ACHN (cell line): ENCODE measurements at regions not wholly inside any gene's neighbourhood (a gene's known extent, or its start where the extent isn't known, plus 50 kb on each side); places are given as distances from the start of the nearest gene placed in this dataset.

Experiments
- DNase-seq: peaks from one replicate; pipeline ENCODE4 v3.0.0-alpha.2; 2015
- in situ Hi-C: cut with HindIII; loops from 2 replicates; pipeline ENCODE4 v1.10.0; 2017; ENCODE audit warnings: low sequenced_read_pairs, low pct_ligation_motif_present, low pct_unique_long_range_greater_than_20kb

DNA sequence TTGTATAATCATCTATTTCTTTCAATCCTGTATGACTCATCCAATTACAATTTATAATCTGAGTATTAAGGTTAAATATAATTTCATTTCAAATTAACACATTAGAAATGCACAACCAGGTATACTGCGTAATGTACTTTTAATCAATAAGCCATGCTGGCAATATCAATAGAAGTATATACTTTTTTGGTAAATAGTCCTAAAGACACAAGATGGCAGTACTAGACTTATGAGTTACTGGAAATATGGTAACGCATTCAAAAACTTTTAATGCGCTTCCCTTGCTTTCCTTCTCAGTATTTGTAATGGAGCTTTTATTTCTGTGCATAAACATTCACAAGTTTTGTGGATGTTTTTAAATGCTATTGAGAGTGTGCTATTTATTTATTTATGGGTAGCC, 1162.0 kb upstream of the TMPRSS15 start:
- in situ Hi-C loops = no loop called here
- DNase-seq = no peak

GRCh38 chr21:19566975-19567374, 1163.4 kb upstream of the TMPRSS15 start:
- no peak for DNase-seq
- in situ Hi-C loops = no loop called here

GRCh38 chr21:19577381-19577780, 1173.8 kb upstream of the TMPRSS15 start:
- in situ Hi-C loops = no loop called here
- DNase-seq = no peak

- in situ Hi-C loops = no loop called here
- DNase-seq = no peak
These were observed 1186.5 kb upstream of the TMPRSS15 start for GRCh38 chr21:19590044-19590443.

DNA sequence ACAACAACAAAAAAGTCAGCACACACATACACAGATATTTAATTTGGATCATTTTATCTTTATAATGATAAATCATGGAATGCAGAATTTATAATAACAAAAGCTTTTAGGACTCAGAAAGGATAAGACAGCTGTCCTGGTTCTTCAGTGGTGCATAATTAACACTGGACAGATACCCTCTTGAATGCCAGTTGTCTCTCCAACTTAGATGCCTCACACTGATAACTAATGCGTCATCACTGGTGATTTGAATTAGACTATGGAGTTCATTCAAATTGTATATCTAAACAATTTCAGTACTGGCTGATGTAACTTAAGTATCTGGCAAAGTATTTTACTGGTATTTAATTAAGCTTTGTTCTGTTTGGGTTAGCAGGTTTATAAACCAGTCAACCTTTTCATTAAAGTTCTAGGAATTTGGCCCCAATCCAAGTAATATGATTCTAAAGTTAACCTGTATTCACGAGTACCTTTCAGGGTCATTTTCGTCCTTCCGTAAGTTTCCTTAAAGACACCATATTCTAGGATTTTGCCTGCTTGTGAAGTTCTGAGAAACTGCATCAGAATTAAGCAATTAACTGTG, 1199.5 kb upstream of the TMPRSS15 start:
- no peak for DNase-seq
- in situ Hi-C loops = no loop called here

DNA sequence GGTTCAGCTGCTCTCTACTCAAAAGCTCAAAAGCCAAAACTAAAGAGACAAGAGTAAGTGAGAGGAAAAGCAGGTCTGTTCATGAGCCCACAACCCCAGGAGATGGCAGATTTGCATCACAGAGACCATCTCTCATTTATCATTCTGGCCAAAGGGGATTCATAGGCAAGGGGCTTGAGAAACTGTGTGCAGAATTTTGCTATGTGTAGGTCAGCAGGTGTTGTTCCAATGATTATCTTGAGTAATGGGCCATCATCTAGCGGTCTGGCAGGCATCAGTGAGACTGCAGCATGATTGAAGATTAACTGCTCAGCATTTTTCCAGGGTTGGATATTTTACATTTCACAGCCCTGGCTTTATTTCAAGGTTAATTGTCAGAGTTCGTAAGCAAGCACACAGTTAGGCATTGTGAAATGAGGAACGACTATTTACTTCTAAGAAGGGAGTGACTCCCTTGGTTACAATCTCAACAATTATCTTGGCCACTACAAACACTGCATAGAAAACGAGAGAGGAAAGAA, 1204.6 kb upstream of the TMPRSS15 start:
- DNase-seq = no peak
- in situ Hi-C loops = no loop called here

DNA sequence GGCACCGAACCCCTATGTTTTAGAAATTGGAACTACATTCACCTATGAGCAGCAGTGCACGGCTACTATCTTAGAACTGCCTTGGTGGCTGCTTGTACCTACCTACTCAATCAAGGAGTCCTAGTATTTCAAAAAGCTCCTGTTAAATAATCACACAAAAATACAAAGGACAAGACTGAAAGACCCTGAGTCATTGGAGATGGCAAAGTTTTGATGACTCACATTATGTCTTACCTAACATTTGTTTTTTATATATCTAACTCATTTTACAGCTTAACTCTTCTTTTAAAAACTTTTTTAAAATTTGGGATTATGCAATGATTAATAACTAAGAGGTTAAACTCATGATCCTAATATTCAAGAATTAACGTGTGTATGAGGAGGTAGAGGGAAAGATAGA, 1206.0 kb upstream of the TMPRSS15 start:
- no peak for DNase-seq
- in situ Hi-C loops = no loop called here

DNA sequence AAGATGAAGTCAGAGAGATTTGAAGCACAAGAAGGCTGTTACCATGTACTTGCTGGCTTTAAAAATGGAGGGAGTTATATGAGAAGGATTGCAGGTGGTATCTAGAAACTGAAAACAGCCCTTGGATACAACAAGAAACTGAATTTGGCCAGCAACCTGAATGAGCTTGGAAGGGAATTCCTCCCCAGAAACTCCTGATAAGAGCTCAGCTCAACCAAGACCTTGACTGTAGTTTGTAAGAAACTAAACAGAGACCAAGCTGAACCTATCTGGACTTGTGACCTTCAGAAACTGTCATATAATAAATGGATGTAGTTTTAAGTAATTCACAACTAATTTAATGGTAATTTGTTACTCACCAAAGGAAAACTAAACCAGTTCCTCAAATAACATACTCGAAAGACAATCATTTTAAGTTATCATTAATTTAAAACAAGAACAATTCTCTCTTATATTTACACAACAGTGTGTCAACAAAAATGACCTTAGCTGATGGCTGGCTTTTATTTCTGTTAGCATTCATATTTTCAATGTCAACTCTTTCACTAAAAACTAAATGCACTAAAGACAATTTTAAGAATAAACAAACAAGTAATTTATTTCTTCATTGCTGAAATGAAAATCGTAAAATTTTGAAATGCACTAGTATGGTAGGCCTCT, 1218.4 kb upstream of the TMPRSS15 start:
- DNase-seq = no peak
- in situ Hi-C loops = no loop called here

DNA sequence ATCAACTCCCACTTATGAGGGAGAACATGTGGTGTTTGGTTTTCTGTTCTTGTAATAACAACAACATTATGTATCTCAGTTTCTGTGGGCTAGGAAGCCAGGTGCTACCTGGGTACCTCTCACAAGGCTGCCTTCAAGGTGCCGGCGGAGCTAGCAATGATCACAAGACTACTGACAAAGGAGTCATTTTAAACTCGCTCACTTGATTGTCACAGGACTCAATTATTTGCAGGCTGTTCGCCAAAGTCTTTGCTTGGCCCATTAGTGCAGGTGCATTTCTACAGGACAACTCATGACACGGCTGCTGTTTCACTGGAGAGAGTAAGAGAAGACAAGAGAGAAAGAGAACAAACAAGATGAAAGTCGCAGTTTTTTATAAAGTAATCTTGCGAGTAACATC, 1237.4 kb upstream of the TMPRSS15 start:
- DNase-seq = no peak
- in situ Hi-C loops = no loop called here

GRCh38 chr21:19648391-19648790, 1244.8 kb upstream of the TMPRSS15 start:
- DNase-seq = no peak
- in situ Hi-C loops = no loop called here

GRCh38 chr21:19683492-19683891, 1279.9 kb upstream of the TMPRSS15 start:
- in situ Hi-C loops = no loop called here
- no peak for DNase-seq

DNA sequence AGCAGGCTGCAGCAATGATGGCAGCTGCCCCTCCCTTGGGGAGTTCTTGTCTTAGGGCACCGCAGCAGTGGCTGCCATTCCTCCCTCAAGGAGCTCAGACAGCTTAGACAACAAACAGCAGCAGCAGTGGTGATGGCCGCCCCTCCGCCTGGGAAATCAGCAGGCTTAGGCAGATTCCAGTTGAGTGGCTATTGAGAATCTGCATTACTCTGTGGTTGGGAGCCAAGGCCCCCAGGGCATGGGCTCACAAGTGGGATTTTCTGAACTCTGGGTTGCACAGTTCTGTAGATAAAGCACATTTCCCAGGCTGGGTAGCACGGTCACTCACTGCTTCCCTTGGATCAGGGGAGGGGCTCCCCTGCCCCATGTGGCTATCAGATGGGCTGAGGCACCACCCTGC, 1280.7 kb upstream of the TMPRSS15 start:
- in situ Hi-C loops = no loop called here
- no peak for DNase-seq

DNA sequence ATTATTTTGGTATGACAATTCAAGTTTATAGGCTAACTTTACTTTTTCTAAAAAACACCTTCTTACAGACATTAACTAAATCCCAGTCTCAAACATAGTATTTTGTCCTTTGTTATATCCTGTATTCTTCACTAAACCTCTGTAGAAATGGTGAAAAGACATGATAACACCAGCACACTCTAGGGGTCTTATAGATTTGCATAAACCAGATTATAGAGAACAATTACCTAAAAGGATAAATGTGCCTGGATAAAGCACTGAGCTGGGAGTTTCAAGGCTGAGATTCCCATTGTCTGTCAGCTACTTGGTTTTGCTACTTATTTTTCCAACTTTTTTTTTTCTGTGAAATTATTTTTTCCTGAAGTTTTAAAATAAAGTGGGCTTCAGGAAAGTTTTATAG, 1288.6 kb upstream of the TMPRSS15 start:
- no peak for DNase-seq
- in situ Hi-C loops = no loop called here

GRCh38 chr21:19695796-19696195, 1292.2 kb upstream of the TMPRSS15 start:
- in situ Hi-C loops = no loop called here
- DNase-seq = no peak

DNA sequence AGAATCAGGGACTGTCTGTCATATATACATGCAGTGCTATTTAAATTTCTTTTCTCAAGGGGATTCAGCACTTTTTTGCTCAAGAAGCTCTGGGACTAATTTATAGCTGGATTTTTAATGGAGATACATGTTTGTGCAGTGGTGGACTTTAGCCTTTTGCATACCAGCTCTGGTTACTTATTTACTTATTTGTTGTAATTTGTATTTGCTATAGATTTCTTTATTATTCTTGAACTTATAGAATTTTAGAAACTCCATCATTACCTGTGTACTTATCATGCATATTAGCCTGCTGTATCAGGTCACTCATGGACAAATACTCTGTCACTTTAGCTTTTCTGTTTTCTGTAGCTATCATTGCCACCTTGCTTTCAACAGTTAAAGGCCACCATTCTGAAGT, 1296.9 kb upstream of the TMPRSS15 start:
- in situ Hi-C loops = no loop called here
- no peak for DNase-seq

GRCh38 chr21:19702726-19703125, 1295.5 kb upstream of the NCAM2 start:
- in situ Hi-C loops = no loop called here
- DNase-seq = no peak

DNA sequence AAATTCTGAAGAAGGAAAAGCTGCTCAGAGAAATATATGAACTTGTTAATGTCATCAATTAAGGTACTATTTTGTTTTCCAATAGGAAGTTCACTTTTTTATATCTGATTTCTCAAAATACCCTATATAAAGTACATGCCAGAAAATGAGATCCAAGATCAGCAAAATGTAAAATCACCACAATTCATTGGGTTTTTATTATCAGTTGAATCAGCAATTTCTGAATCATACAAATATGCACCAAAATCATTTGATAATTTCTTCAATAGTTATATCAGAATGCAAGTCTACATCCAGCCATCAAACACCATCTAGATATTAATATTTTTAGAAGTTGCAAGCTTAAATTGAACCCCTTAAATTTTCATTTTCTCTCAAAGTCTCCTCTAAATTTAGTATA, 1293.4 kb upstream of the NCAM2 start:
- DNase-seq = no peak
- in situ Hi-C loops = no loop called here

- in situ Hi-C loops = no loop called here
- DNase-seq = no peak
These were observed 1285.8 kb upstream of the NCAM2 start for GRCh38 chr21:19712441-19712840.

DNA sequence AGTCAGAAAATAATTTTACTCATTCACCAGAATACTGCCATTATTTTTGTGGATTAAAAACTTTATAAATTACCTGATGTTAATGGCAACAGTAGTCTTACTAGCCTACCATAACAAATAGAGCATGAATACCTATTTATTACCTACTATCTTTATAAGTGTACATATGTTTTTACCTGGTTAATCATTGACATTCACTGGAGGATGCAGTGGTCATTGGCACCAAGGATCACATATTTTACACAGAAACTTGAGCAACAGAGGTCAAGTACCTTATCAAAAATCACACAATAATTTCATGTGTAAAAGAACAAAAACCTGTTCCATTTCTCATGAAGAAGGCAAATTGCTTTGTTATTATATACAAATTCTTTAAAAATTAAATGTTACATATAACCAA, 1284.9 kb upstream of the NCAM2 start:
- no peak for DNase-seq
- in situ Hi-C loops = no loop called here

GRCh38 chr21:19724081-19724480, 1274.1 kb upstream of the NCAM2 start:
- in situ Hi-C loops = no loop called here

More at GRCh38 chr21:19724081-19724480, 1274.1 kb upstream of the NCAM2 start:
- DNase-seq = no peak
